Tibial artery (tissue), 4 donors: ENCODE measurements at regions not wholly inside any gene's neighbourhood (a gene's known extent, or its start where the extent isn't known, plus 50 kb on each side); places are given as distances from the start of the nearest gene placed in this dataset.

Source experiments
- DNase-seq, 2 donors: peaks; one replicate each; pipeline ENCODE4 v3.0.0-alpha.2; 2019
- H3K27ac ChIP-seq, 2 donors: fragments of 200-600 bp; sonication (generic) in 1 of 2; 1 replicate in 1 of 2; 2 replicates in 1 of 2; pipeline ENCODE4 v1.5.1; 2018 to 2019; ENCODE audit warnings: mild to moderate bottlenecking in 1 of 2
- H3K27me3 ChIP-seq, 2 donors: fragments of 200-600 bp; sonication (generic) in 1 of 2; one replicate each; pipeline versions ENCODE4 v1.5.1 to v1.6.0; 2016 to 2019
- H3K36me3 ChIP-seq, 3 donors: fragments of 200-600 bp; sonication (generic) in 2 of 3; one replicate each; pipeline ENCODE4 v1.5.1; 2016 to 2019; ENCODE audit warnings: mild to moderate bottlenecking in 2 of 3
- H3K4me1 ChIP-seq, 4 donors: fragments of 200-600 bp; sonication (generic) in 2 of 4; 1 replicate in 3 of 4; 2 replicates in 1 of 4; pipeline ENCODE4 v1.5.1; 2016 to 2019
- H3K4me3 ChIP-seq, 2 donors: fragments of 200-600 bp; sonication (generic) in 1 of 2; 1 replicate in 1 of 2; 2 replicates in 1 of 2; pipeline ENCODE4 v1.5.1; 2018 to 2019; ENCODE audit warnings: mild to moderate bottlenecking in 2 of 2
- H3K9me3 ChIP-seq, 3 donors: fragments of 200-600 bp; sonication (generic) in 1 of 3; one replicate each; pipeline ENCODE4 v1.5.1; 2016 to 2019
- intact Hi-C: fragments of 100-400 bp; cut with DNase I; formaldehyde crosslinking; loops from one replicate; pipeline ENCODE4 v1.15.0; 2023; ENCODE audit warnings: low total_unique reads
- TF ChIP-seq, protein P1 (sequence below), 2 experiments: fragments of 200-600 bp in 1 of 2; fragments of 450-650 bp in 1 of 2; IDR thresholded peaks; one replicate each; pipeline ENCODE4 v1.5.1; 2017 to 2019; ENCODE audit warnings: antibody characterized with exemption in 2 of 2, mild to moderate bottlenecking in 1 of 2, moderate library complexity in 1 of 2

DNA sequence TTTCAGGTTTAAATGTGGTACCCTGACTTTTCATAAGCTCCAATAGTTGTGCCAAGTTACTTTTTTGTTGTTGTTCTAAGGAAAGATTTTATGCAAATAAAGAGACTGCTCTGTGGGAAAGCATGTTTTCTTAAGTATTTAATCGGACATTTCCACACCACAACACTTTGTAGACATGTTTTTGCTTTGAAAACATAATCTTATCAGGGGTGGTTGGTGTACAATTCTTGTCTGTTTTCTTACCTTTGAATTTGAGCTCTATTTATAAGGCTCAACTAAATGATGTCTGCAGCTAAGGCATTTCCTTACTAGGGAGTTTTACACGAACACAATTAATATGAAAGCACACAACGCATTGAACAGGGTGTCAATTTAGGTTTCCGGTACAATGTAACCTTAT is 81.5 kb upstream of the CDIN1 start:
- no peaks in the 10 kb centered on the region for H3K36me3 ChIP-seq
- no peaks in the 10 kb centered on the region for H3K27me3 ChIP-seq
- H3K4me1 ChIP-seq: peaks cover 0 to 30% (median 5%) of the 10 kb centered on the region in 4 donors
- H3K9me3 ChIP-seq: no peaks in the 10 kb centered on the region
- H3K4me3 ChIP-seq: no peak overlapping the region
- TF ChIP-seq, protein P1, sequence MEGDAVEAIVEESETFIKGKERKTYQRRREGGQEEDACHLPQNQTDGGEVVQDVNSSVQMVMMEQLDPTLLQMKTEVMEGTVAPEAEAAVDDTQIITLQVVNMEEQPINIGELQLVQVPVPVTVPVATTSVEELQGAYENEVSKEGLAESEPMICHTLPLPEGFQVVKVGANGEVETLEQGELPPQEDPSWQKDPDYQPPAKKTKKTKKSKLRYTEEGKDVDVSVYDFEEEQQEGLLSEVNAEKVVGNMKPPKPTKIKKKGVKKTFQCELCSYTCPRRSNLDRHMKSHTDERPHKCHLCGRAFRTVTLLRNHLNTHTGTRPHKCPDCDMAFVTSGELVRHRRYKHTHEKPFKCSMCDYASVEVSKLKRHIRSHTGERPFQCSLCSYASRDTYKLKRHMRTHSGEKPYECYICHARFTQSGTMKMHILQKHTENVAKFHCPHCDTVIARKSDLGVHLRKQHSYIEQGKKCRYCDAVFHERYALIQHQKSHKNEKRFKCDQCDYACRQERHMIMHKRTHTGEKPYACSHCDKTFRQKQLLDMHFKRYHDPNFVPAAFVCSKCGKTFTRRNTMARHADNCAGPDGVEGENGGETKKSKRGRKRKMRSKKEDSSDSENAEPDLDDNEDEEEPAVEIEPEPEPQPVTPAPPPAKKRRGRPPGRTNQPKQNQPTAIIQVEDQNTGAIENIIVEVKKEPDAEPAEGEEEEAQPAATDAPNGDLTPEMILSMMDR (IDR thresholded peaks at IDR 0.05): no peak
- no peak for DNase-seq
- H3K27ac ChIP-seq: no peak overlapping the region
- intact Hi-C loops: no loop called here

DNA sequence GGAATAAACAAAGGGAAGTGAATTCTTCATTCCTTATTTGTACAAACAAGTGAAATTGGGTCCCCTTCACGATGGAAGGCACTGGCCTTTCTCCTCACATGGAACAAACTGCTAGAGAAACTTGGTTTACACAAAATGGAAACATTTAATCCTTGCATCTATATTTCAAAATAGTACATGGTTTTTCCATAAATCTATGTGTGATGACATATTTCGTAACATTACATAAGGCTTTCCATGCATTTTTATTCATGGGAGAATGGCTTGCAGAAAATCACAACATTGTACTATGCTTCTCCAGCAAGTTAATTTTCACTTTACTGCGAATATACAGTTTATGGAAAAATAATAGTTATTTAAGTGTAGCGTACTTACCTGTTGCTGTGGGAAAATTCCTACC is 81.0 kb upstream of the CDIN1 start:
- Histone ChIP-seq H3K4me3 (no peak overlapping the region), H3K9me3 (no peaks in the 10 kb centered on the region), H3K27me3 (no peaks in the 10 kb centered on the region), H3K27ac (no peak overlapping the region), H3K36me3 (no peaks in the 10 kb centered on the region), H3K4me1 (peaks cover 0 to 30% (median 5%) of the 10 kb centered on the region in 4 donors)
- TF ChIP-seq, protein P1 (IDR thresholded peaks at IDR 0.05): no peak
- intact Hi-C loops: no loop called here
- DNase-seq: no peak

DNA sequence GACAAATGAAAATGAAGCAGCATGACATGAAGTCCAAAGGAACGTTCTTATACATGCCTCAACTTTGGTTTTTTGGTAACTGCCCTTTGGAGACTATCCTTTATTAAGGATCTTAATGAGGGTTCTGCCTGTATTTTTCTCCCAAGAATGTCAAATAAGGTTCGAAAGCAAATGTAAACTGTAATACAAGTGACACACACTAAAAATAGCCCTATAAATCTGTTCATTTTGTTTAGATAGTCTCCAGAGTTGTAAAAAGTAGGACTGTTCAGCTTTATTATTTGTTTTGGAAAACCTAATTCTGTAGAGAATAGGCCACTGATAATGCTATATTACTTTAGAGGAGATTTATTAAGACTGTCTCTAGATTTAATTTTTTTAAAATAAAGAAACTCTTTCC is 80.5 kb upstream of the CDIN1 start:
- TF ChIP-seq, protein P1 (IDR thresholded peaks at IDR 0.05): no peak
- no peak overlapping the region for H3K27ac ChIP-seq
- peaks cover 0 to 30% (median 5%) of the 10 kb centered on the region in 4 donors for H3K4me1 ChIP-seq
- DNase-seq: no peak
- intact Hi-C loops: no loop called here
- H3K9me3 ChIP-seq: no peaks in the 10 kb centered on the region
- no peaks in the 10 kb centered on the region for H3K36me3 ChIP-seq
- no peaks in the 10 kb centered on the region for H3K27me3 ChIP-seq
- no peak overlapping the region for H3K4me3 ChIP-seq

DNA sequence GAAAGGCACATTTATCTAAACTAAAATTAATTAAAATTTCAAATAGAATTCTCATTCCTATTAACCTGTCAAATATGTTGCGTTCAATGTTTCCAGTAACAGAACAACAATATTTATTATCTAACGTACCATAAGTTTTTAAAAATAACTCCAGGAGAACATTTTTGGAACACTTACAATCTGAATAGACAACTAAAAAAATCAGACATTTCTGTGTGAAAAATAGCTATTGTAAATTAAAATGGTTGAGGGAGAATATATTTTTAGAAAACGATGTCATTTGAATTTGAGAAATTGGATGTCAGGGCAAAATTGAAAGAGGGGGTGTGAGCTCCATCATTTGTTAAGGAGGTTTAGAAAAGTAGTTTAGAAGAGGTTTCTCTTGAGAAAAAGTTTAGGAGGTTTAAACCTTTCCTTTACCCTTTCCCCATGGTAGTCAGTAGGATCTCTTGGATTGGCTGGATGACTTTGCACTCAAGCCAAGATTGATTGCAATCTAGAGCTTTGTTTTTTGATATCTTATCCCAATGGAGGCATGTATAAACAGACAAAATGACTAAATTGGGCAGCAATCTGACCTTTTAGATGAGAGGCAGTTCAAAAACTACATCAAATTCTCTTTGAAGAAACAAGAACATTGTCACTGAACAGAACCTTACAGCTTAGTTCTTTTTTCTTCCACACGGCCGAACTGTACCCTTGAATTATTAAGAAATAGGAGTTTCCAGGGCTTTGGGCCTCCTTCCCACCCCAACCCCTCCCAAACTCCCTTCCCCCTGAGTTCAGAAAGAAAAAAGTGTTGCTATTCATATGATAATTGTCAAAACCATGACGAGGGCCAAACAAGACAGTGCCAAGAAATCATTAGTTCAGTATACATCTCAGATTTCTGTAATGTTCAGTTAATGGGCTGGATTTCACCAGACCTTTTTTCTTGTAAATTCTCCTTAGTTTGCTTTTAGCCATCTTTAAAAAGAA is 79.7 kb upstream of the CDIN1 start:
- no peak for DNase-seq
- TF ChIP-seq, protein P1 (IDR thresholded peaks at IDR 0.05): no peak
- Histone ChIP-seq H3K36me3 (no peaks in the 10 kb centered on the region), H3K9me3 (no peaks in the 10 kb centered on the region), H3K27me3 (no peaks in the 10 kb centered on the region), H3K4me3 (no peak overlapping the region), H3K4me1 (peaks cover 0 to 30% (median 5%) of the 10 kb centered on the region in 4 donors), H3K27ac (no peak overlapping the region)
- intact Hi-C loops: loop anchor here (10.0 kb wide), 1 partner anchor 375 kb away; no protein-coding TSS in a partner anchor

DNA sequence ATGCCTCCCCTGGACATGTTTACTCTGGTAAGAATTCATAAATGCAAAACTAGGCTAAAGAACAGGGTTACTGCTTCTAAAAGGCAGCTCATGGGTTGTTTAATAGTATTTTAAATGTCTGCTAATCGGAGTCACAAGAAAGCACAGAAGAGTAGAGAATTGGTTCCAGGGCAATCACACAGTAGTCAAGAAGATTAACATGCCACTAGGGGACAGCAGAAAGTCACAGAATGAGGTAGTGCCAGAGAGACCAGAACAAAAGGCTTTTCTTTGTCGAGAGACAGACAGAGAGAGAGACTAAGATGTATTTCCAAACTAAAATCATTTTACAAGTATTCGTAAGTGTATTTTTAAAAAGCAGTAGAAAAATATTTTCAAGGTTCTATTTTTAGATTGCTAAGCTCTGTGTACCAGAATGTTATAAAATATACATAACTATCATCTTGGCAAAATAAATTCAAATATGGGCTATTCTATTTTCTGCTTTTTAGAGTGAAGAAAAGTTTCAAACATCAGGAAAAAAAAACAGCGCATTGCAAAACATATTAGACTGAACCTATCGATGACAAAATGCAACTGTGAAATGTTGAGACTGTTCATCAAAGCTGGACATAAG is 78.3 kb upstream of the CDIN1 start:
- no peak for DNase-seq
- Histone ChIP-seq H3K4me3 (no peak overlapping the region), H3K9me3 (no peaks in the 10 kb centered on the region), H3K36me3 (no peaks in the 10 kb centered on the region), H3K27me3 (no peaks in the 10 kb centered on the region), H3K27ac (peak overlapping the region in 1 of 2 donors; percentile 4), H3K4me1 (peaks cover 0 to 30% (median 5%) of the 10 kb centered on the region in 4 donors)
- TF ChIP-seq, protein P1 (IDR thresholded peaks at IDR 0.05): peak; percentile 64 to 75
- intact Hi-C loops: loop anchor here (10.0 kb wide), 1 partner anchor 374 kb away; no protein-coding TSS in a partner anchor
